ENCODE measurements at regions not wholly inside any gene's neighbourhood (a gene's known extent, or its start where the extent isn't known, plus 50 kb on each side); places are given as distances from the start of the nearest gene placed in this dataset.
"Not testable (repeated sequence)": the region's sequence is repeated elsewhere in the genome, so short reads cannot be mapped to it uniquely, and the experiment has no call there.

DNA sequence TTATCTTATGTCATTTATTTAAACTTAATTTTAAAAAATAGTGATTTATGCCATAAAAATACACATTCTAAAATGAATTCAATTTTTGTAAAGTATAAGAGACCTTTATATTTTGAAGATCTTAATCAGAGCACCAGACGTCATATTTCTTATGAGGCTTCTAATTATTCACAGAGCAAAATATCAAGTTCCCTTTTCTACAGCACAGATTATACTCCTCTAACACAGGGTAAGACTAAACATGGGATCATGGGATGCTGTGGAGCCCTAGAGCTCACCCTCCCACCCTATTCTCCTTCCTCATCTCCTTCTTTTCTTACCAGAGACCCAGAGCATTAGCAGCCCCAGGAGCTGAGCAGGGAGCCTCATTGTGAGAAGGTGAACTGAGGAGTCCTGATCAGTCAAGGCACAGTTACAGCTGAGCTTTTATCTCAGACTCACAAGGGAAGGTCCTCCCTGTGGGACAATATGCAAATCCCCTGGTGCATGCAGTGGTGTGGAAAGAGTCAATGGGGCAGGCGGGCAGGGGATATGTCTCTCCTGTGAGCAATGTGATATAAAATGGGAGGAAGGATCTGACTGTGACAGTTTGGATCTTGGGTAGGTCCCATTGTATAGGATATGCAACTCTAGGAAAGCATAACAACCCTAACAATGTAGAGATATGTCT, 530.7 kb downstream of the RPIA start:
- TF ChIP-seq, protein P1, sequence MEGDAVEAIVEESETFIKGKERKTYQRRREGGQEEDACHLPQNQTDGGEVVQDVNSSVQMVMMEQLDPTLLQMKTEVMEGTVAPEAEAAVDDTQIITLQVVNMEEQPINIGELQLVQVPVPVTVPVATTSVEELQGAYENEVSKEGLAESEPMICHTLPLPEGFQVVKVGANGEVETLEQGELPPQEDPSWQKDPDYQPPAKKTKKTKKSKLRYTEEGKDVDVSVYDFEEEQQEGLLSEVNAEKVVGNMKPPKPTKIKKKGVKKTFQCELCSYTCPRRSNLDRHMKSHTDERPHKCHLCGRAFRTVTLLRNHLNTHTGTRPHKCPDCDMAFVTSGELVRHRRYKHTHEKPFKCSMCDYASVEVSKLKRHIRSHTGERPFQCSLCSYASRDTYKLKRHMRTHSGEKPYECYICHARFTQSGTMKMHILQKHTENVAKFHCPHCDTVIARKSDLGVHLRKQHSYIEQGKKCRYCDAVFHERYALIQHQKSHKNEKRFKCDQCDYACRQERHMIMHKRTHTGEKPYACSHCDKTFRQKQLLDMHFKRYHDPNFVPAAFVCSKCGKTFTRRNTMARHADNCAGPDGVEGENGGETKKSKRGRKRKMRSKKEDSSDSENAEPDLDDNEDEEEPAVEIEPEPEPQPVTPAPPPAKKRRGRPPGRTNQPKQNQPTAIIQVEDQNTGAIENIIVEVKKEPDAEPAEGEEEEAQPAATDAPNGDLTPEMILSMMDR (IDR thresholded peaks at IDR 0.05), result not testable (repeated sequence)
- TF ChIP-seq POLR2A (IDR thresholded peaks at IDR 0.05), result not testable (repeated sequence)
